Adrenal gland (tissue), 5 donors: ENCODE measurements at regions not wholly inside any gene's neighbourhood (a gene's known extent, or its start where the extent isn't known, plus 50 kb on each side); places are given as distances from the start of the nearest gene placed in this dataset.

Source experiments
- POLR2A ChIP-seq, 2 donors: fragments of 450-650 bp; IDR thresholded peaks; one replicate each; pipeline ENCODE4 v1.6.1; 2017; ENCODE audit warnings: antibody characterized with exemption in 2 of 2, mild to moderate bottlenecking in 2 of 2, moderate library complexity in 1 of 2
- TF ChIP-seq, protein P1 (sequence below), 6 experiments: fragments of 450-650 bp in 4 of 6; fragments of 200-600 bp in 2 of 6; sonication (generic) in 1 of 6; IDR thresholded peaks; 1 replicate in 5 of 6; 2 replicates in 1 of 6; pipeline versions ENCODE4 v1.5.1 to v1.8.0; 2016 to 2021; ENCODE audit warnings: antibody characterized with exemption in 6 of 6, mild to moderate bottlenecking in 2 of 6, moderate library complexity in 1 of 6
- donor health status: DM: no; HTN: no; CAD: no.

DNA sequence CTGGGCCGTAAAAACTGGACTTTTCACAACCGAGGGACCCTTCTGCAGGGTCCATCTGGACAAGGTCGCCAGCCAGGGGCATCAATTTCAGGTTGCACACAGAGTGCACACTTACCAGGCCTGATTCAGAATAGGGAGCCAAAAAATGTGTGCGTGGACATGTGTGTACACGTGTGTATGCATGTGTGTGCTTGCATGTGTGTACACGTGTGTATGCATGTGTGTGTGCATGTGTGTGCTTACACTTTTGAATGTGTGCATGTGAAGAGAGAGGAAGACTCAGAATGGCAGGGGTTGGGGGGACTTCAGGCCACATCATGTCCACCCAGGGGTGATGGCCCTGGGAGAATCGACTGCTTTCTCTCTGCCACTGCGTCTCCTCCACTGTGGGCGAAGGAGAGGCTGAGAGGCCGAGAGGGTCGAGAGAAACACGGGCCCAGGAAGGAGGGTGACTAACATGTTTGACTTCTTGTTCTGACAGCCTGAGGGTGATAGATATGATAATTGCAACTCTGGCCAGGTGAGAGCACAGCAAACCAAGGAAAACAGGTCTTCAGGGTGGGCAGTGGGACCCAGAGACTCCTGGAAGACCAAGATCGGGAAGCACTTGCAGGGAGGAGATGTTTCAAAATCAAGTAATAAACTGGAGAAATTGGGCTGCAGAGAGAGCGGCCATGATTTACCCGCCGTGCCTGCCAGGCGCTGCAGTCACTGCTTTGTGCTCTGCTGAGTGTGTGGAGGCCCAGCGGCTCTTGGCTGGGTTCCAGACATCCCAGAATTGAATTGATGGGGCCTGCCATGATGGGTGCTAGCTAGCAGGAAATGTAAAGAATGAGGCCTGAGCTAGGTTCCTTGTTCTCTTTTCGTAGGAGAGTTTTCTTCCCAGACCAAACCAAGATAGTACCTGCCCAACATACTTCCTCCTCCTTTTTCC lies 310.8 kb downstream of the QKI start:
- TF ChIP-seq, protein P1, sequence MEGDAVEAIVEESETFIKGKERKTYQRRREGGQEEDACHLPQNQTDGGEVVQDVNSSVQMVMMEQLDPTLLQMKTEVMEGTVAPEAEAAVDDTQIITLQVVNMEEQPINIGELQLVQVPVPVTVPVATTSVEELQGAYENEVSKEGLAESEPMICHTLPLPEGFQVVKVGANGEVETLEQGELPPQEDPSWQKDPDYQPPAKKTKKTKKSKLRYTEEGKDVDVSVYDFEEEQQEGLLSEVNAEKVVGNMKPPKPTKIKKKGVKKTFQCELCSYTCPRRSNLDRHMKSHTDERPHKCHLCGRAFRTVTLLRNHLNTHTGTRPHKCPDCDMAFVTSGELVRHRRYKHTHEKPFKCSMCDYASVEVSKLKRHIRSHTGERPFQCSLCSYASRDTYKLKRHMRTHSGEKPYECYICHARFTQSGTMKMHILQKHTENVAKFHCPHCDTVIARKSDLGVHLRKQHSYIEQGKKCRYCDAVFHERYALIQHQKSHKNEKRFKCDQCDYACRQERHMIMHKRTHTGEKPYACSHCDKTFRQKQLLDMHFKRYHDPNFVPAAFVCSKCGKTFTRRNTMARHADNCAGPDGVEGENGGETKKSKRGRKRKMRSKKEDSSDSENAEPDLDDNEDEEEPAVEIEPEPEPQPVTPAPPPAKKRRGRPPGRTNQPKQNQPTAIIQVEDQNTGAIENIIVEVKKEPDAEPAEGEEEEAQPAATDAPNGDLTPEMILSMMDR (IDR thresholded peaks at IDR 0.05): no peak
- TF ChIP-seq POLR2A (IDR thresholded peaks at IDR 0.05): no peak
